PC-3 (cell line): ENCODE measurements at regions not wholly inside any gene's neighbourhood (a gene's known extent, or its start where the extent isn't known, plus 50 kb on each side); places are given as distances from the start of the nearest gene placed in this dataset.

Experiments used
- ATAC-seq: fragments of 200-7000 bp; cut with Tn5 transposase; 2 replicates; pipeline ENCODE4 v1.9.1; 2020; ENCODE audit warnings: mild to moderate bottlenecking, moderate library complexity
- BruUV-seq: library from RNA; stranded (reverse); fragments of 400-500 nt; replicated peaks from 2 replicates; lab custom pipeline; 2021; lab: Mats Ljungman, UMichigan
- CTCF ChIA-PET: fragments of 300-600 bp; sonication (Branson Sonifier 250); formaldehyde crosslinking; loops from one replicate; lab custom pipeline; 2022; ENCODE audit warnings: antibody characterized with exemption; lab: Charles Lee
- POLR2A ChIA-PET: fragments of 300-600 bp; sonication (Branson Sonifier 250); formaldehyde crosslinking; loops from one replicate; lab custom pipeline; 2022; ENCODE audit warnings: antibody characterized with exemption; ENCODE audit not compliant: unreplicated experiment; lab: Charles Lee
- DNase-seq: peaks from one replicate; pipeline ENCODE4 v3.0.0-alpha.2; 2015
- H2AFZ ChIP-seq: fragments of 300-600 bp; sonication (generic); 2 replicates; pipeline ENCODE4 v1.6.0; 2016; ENCODE audit warnings: antibody characterized with exemption, low read length
- H3F3A ChIP-seq: fragments of 300-600 bp; sonication (generic); one replicate; pipeline ENCODE4 v1.6.0; 2017; ENCODE audit warnings: antibody characterized with exemption, low read length, control low read depth, mild to moderate bottlenecking; ENCODE audit not compliant: unreplicated experiment
- H3K27ac ChIP-seq: fragments of 300-600 bp; sonication (generic); 2 replicates; pipeline ENCODE4 v1.5.1; 2016; ENCODE audit warnings: mild to moderate bottlenecking, low read length
- H3K27me3 ChIP-seq: fragments of 300-600 bp; sonication (generic); 2 replicates; pipeline ENCODE4 v1.6.1; 2016; ENCODE audit warnings: low read length, mixed read lengths
- H3K36me3 ChIP-seq: fragments of 300-600 bp; sonication (generic); 2 replicates; pipeline ENCODE4 v1.6.1; 2016; ENCODE audit warnings: low read depth, mixed run types, low read length, mixed read lengths
- H3K4me1 ChIP-seq: fragments of 300-600 bp; sonication (generic); 2 replicates; pipeline ENCODE4 v1.5.1; 2016; ENCODE audit warnings: low read length; ENCODE audit not compliant: insufficient read depth
- H3K4me2 ChIP-seq: fragments of 300-600 bp; sonication (generic); 2 replicates; pipeline ENCODE4 v1.6.0; 2016; ENCODE audit warnings: low read length
- H3K4me3 ChIP-seq: fragments of 300-600 bp; sonication (generic); 2 replicates; pipeline ENCODE4 v1.5.1; 2016; ENCODE audit warnings: mild to moderate bottlenecking, low read length, mixed read lengths
- H3K79me2 ChIP-seq: fragments of 300-600 bp; sonication (generic); 2 replicates; pipeline ENCODE4 v1.6.1; 2017; ENCODE audit warnings: low read length, mixed read lengths
- H3K9ac ChIP-seq: fragments of 300-600 bp; sonication (generic); 2 replicates; pipeline ENCODE4 v1.6.0; 2016; ENCODE audit warnings: mild to moderate bottlenecking, low read length
- H3K9me2 ChIP-seq: fragments of 300-600 bp; sonication (generic); replicated peaks from 2 replicates; pipeline ENCODE4 v1.6.1; 2016; ENCODE audit warnings: mixed run types, low read length, mixed read lengths
- H3K9me3 ChIP-seq: fragments of 300-600 bp; sonication (generic); 2 replicates; pipeline ENCODE4 v1.6.1; 2016; ENCODE audit warnings: low read length, mixed read lengths
- H4K20me1 ChIP-seq: fragments of 300-600 bp; sonication (generic); 2 replicates; pipeline ENCODE4 v1.6.1; 2016; ENCODE audit warnings: low read length, mixed read lengths
- EZH2 ChIP-seq: fragments of 300-600 bp; sonication (generic); IDR thresholded peaks from one replicate; pipeline ENCODE4 v1.6.1; 2017; ENCODE audit warnings: antibody characterized with exemption, mild to moderate bottlenecking, low read length; ENCODE audit not compliant: unreplicated experiment
- EZH2phosphoT487 ChIP-seq: fragments of 300-600 bp; sonication (generic); IDR thresholded peaks from 2 replicates; pipeline ENCODE4 v1.6.1; 2018; ENCODE audit warnings: mild to moderate bottlenecking, antibody characterized with exemption, low read length, borderline replicate concordance
- intact Hi-C: fragments of 100-400 bp; cut with micrococcal nuclease; formaldehyde crosslinking; loops from 2 replicates; pipeline ENCODE4 v1.9.0; 2023
- TF ChIP-seq, protein P1 (sequence below): fragments of 300-600 bp; sonication (generic); conservative IDR thresholded peaks from 2 replicates; pipeline ENCODE4 v1.5.1; 2017; ENCODE audit warnings: antibody characterized with exemption, low read depth, mild to moderate bottlenecking, low read length

DNA sequence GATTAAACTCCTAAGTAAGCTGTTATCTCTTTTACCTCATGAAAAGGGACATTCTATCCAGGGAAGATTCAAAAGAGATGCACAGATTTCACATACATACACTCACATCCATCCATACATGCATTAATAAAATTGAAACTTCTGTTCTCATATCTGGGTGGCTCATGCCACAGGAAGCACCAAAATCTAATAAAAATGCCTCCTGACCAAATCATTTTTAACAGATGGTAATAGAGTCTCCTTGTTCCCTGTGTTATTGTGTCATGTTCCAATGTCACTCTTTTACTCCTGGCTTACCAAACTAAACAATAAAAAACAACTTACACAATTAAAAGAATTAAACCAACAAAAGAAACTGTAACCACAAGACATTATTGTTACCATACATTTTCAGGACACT is 742.1 kb upstream of the MANEA start:
- no peaks in the 10 kb centered on the region for H3K4me1 ChIP-seq
- CTCF ChIA-PET, result no interaction called here
- H3K4me3 ChIP-seq, result no peak overlapping the region
- POLR2A ChIA-PET, result no interaction called here
- no peaks in the 10 kb centered on the region for H3K27me3 ChIP-seq
- TF ChIP-seq, protein P1, sequence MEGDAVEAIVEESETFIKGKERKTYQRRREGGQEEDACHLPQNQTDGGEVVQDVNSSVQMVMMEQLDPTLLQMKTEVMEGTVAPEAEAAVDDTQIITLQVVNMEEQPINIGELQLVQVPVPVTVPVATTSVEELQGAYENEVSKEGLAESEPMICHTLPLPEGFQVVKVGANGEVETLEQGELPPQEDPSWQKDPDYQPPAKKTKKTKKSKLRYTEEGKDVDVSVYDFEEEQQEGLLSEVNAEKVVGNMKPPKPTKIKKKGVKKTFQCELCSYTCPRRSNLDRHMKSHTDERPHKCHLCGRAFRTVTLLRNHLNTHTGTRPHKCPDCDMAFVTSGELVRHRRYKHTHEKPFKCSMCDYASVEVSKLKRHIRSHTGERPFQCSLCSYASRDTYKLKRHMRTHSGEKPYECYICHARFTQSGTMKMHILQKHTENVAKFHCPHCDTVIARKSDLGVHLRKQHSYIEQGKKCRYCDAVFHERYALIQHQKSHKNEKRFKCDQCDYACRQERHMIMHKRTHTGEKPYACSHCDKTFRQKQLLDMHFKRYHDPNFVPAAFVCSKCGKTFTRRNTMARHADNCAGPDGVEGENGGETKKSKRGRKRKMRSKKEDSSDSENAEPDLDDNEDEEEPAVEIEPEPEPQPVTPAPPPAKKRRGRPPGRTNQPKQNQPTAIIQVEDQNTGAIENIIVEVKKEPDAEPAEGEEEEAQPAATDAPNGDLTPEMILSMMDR, result no peak
- TF ChIP-seq EZH2 (no peak), EZH2phosphoT487 (no peak)
- H3K79me2 ChIP-seq, result no peaks in the 10 kb centered on the region
- no peaks in the 10 kb centered on the region for H3K9me3 ChIP-seq
- no peaks in the 10 kb centered on the region for H4K20me1 ChIP-seq
- no peaks in the 10 kb centered on the region for H3K36me3 ChIP-seq
- BruUV-seq, result no TSS peak
- no peak overlapping the region for H3K27ac ChIP-seq
- no peaks in the 10 kb centered on the region for H3F3A ChIP-seq
- intact Hi-C loops, result no loop called here
- DNase-seq (peak; percentile 22), ATAC-seq (peak; percentile 92)
- no peak overlapping the region for H3K4me2 ChIP-seq
- no peak overlapping the region for H2AFZ ChIP-seq
- H3K9me2 ChIP-seq, result no peaks in the 10 kb centered on the region
- no peak overlapping the region for H3K9ac ChIP-seq

DNA sequence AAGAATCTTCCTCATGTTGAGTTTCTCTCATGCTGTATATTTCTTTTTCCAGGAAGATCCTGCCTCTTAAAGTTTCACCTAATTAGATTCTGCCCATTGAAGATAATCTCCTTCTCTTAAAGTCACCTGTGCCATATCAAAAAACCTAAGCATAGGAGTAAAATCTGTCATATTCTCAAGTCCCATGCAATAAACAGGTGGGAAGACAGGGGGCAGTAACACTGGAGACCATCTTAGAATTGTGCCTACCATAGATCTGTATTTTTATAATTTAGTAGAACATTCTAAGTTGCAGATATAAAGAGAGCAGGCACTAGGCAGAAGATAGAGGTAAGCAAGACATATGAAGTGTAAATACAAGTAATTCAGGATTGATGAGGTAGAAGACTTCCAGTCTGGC is 763.5 kb upstream of the MANEA start:
- H3K27me3 ChIP-seq, result no peaks in the 10 kb centered on the region
- TF ChIP-seq EZH2, result no peak
- no peak for TF ChIP-seq EZH2phosphoT487
- TF ChIP-seq, protein P1, result no peak
- no peak overlapping the region for H3K4me2 ChIP-seq
- DNase-seq (no peak), ATAC-seq (no peak)
- H3K9ac ChIP-seq, result no peak overlapping the region
- H3K27ac ChIP-seq, result no peak overlapping the region
- POLR2A ChIA-PET, result no interaction called here
- no peaks in the 10 kb centered on the region for H3K36me3 ChIP-seq
- no peaks in the 10 kb centered on the region for H3F3A ChIP-seq
- CTCF ChIA-PET, result no interaction called here
- H3K4me1 ChIP-seq, result no peaks in the 10 kb centered on the region
- H2AFZ ChIP-seq, result no peak overlapping the region
- intact Hi-C loops, result no loop called here
- H3K9me2 ChIP-seq, result no peaks in the 10 kb centered on the region
- H3K4me3 ChIP-seq, result no peak overlapping the region
- H3K9me3 ChIP-seq, result no peaks in the 10 kb centered on the region
- H4K20me1 ChIP-seq, result no peaks in the 10 kb centered on the region
- no TSS peak for BruUV-seq
- H3K79me2 ChIP-seq, result no peaks in the 10 kb centered on the region

DNA sequence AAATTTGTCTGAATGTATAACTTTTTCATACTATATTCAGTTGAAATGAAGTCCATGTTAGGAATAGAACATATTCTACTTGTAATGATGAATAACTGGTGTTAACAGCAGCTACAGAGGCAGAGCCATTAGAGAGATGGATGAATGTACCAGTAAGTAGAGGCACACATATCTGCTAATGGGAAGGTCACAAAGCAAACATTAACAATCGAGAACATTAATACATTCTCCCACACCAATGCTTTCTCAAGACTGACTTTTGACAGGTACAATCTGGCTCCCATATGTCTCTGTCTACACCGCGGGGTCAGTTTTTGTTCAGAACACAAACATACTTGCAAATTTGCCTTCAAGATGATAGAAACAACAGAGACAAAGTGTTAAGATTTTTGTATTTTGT is 776.0 kb upstream of the MANEA start:
- ChIA-PET POLR2A (no interaction called here), CTCF (no interaction called here)
- Histone ChIP-seq H3K4me2 (no peak overlapping the region), H3K79me2 (no peaks in the 10 kb centered on the region), H3K4me1 (no peaks in the 10 kb centered on the region), H3K9me2 (no peaks in the 10 kb centered on the region), H2AFZ (no peak overlapping the region), H3K27me3 (no peaks in the 10 kb centered on the region), H3K36me3 (no peaks in the 10 kb centered on the region), H3F3A (no peaks in the 10 kb centered on the region), H3K9ac (no peak overlapping the region), H4K20me1 (no peaks in the 10 kb centered on the region), H3K4me3 (no peak overlapping the region), H3K9me3 (no peaks in the 10 kb centered on the region), H3K27ac (no peak overlapping the region)
- intact Hi-C loops, result no loop called here
- BruUV-seq, result no TSS peak
- DNase-seq, result no peak
- ATAC-seq, result no peak
- TF ChIP-seq EZH2 (no peak), EZH2phosphoT487 (no peak)
- TF ChIP-seq, protein P1, result no peak
